Ascending aorta (tissue), 2 donors: ENCODE measurements at regions not wholly inside any gene's neighbourhood (a gene's known extent, or its start where the extent isn't known, plus 50 kb on each side); places are given as distances from the start of the nearest gene placed in this dataset.

Source experiments
- DNase-seq, 2 donors: peaks; one replicate each; pipeline ENCODE4 v3.0.0-alpha.2; 2019; ENCODE audit warnings: low spot score in 2 of 2
- H3K27ac ChIP-seq, 2 donors: fragments of 200-600 bp; sonication (generic); one replicate each; pipeline ENCODE4 v1.5.1; 2016 to 2017; ENCODE audit warnings: mild to moderate bottlenecking in 1 of 2
- H3K27me3 ChIP-seq: fragments of 200-600 bp; sonication (generic); one replicate; pipeline ENCODE4 v1.5.1; 2017
- H3K36me3 ChIP-seq, 2 donors: fragments of 200-600 bp; sonication (generic); one replicate each; pipeline ENCODE4 v1.5.1; 2016
- H3K4me1 ChIP-seq, 2 donors: fragments of 200-600 bp; sonication (generic); one replicate each; pipeline ENCODE4 v1.5.1; 2016 to 2017; ENCODE audit warnings: mild to moderate bottlenecking in 1 of 2
- H3K4me3 ChIP-seq, 2 donors: fragments of 200-600 bp; sonication (generic); one replicate each; pipeline ENCODE4 v1.5.1; 2016 to 2017; ENCODE audit warnings: mild to moderate bottlenecking in 1 of 2
- H3K9me3 ChIP-seq, 2 donors: fragments of 200-600 bp; sonication (generic); one replicate each; pipeline ENCODE4 v1.5.1; 2016
- intact Hi-C: fragments of 100-400 bp; cut with DNase I; formaldehyde crosslinking; loops from one replicate; pipeline ENCODE4 v1.15.1; 2023
- TF ChIP-seq, protein P1 (sequence below), 3 experiments: fragments of 200-600 bp in 2 of 3; fragments of 450-650 bp in 1 of 3; sonication (generic) in 2 of 3; IDR thresholded peaks; one replicate each; pipeline ENCODE4 v1.5.1; 2016 to 2019; ENCODE audit warnings: antibody characterized with exemption in 3 of 3, mild to moderate bottlenecking in 1 of 3, moderate library complexity in 1 of 3

DNA sequence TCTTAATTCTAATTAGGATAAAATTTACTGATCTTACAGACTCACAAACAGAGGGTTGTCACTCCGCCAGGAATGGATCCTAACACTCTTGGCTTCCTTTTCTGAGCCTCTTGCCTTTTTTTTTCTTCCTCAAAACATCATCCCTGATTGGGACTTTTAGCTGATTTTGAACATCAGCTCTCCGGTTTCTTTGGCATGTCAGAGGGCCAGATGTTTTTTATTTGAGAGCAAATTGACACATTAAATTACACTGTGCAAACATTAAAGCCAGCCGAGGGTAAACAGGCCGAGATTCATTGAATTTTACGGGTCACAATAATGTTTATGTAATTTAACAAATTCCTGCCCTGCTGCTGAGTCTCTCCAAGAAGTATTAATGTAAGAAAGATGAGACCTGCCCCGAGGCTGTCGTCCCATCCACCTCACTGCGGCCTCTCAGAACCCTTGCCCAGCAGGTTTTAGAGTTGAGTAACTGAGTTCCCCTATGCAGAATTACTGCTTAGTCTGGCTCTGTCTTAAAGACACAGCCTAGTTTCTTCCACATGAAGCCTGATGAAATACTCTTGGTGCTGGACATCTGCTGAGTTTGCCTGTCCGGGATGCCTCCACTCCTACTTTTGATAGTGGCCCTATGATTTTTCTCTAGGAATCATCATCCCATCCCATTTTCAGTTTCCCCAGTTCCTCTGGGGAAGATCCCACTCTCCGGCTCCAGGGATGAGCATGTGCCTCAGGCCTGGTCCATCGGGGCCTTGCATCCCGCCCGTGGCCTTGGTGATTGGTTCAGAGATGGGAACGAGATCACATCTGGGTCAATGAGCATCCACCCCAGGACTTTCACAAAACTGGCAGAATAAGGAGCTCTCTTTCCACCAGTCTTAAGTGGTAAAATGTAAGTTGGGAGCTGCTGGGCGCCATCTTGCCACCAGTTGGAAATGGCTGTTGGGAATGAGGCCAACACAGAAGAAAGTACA lies 226.6 kb upstream of the TLE3 start:
- Histone ChIP-seq H3K9me3 (no peaks in the 10 kb centered on the region), H3K4me3 (no peak overlapping the region), H3K4me1 (peaks cover 0 to 18% of the 10 kb centered on the region in 2 donors), H3K27me3 (no peaks in the 10 kb centered on the region), H3K36me3 (no peaks in the 10 kb centered on the region), H3K27ac (no peak overlapping the region)
- TF ChIP-seq, protein P1, sequence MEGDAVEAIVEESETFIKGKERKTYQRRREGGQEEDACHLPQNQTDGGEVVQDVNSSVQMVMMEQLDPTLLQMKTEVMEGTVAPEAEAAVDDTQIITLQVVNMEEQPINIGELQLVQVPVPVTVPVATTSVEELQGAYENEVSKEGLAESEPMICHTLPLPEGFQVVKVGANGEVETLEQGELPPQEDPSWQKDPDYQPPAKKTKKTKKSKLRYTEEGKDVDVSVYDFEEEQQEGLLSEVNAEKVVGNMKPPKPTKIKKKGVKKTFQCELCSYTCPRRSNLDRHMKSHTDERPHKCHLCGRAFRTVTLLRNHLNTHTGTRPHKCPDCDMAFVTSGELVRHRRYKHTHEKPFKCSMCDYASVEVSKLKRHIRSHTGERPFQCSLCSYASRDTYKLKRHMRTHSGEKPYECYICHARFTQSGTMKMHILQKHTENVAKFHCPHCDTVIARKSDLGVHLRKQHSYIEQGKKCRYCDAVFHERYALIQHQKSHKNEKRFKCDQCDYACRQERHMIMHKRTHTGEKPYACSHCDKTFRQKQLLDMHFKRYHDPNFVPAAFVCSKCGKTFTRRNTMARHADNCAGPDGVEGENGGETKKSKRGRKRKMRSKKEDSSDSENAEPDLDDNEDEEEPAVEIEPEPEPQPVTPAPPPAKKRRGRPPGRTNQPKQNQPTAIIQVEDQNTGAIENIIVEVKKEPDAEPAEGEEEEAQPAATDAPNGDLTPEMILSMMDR (IDR thresholded peaks at IDR 0.05), result no peak
- intact Hi-C loops, result no loop called here
- DNase-seq, result no peak

DNA sequence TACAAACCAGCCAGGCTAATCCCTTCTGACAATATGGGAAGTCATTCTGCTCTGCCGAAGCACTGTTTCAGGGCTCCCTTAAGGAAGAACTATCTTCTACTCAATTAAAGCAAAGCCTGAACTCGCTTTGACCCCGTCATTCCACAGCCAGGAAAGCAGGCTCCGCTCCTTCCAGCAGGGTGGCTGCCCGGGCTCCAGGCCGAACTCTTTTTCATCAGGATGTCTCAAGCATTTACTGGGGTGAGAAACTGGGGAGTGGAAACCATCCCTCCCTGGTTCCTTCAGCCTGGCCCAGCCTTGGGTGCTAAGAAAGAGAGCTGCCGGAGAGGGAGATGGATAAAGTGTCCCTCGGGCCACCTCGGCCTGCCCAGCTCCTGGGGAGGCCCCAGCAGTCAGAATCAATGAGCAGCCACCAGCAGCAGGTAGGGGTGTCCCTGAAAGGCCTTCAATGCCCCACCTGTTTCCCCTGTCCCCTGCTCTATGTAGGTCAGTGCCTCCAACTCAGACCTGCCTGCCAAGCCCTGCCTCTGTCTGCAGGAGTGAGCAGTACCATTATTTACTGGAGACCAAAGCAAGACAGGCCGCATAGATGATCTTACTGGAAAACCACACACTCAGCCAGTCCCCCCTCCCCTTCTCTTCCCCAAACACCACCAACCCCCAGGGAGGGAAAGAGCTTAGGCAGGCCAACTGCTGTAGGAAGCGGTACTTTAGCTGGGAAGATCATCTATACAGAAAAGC lies 225.6 kb upstream of the TLE3 start:
- intact Hi-C loops, result no loop called here
- TF ChIP-seq, protein P1 (IDR thresholded peaks at IDR 0.05), result no peak
- Histone ChIP-seq H3K4me3 (no peak overlapping the region), H3K27ac (peak overlapping the region; percentile 3 to 55), H3K27me3 (no peaks in the 10 kb centered on the region), H3K9me3 (no peaks in the 10 kb centered on the region), H3K36me3 (no peaks in the 10 kb centered on the region), H3K4me1 (peaks cover 0 to 11% of the 10 kb centered on the region in 2 donors)
- peak in 1 of 2 donors; percentile 65 for DNase-seq

DNA sequence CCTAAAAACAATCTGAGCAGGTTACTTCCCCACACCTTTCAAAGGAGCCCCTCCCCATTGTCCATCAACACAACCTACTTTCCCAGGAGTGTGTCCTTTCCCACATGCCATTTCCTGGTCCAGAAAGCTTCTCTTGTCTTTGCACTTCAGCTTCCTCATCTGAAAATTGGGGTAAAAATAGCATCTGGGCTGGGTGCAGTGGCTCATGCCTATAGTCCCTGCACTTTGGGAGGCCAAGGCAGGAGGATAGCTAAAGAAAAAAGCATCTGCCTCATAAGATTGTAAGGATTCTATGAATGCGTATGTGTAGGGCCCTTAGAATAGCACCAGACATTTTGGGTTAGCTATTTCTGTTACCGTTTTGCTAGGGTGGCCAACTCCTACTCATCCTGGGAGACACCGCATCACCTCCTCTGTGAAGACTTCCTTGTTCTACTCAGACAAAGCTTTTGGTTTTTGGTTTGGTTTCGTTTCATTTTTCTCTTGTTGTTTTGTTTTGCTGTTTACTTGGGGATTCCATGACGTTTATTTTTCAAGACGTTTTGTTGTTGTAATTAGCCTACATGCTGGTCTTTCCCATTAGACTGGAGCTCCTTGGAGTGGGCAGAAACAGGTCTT lies 224.4 kb upstream of the TLE3 start:
- Histone ChIP-seq H3K4me1 (peaks cover 0 to 5% of the 10 kb centered on the region in 2 donors), H3K36me3 (no peaks in the 10 kb centered on the region), H3K27me3 (no peaks in the 10 kb centered on the region), H3K9me3 (no peaks in the 10 kb centered on the region), H3K27ac (no peak overlapping the region), H3K4me3 (no peak overlapping the region)
- peak in 1 of 2 donors; percentile 37 for DNase-seq
- TF ChIP-seq, protein P1 (IDR thresholded peaks at IDR 0.05), result no peak
- intact Hi-C loops, result no loop called here

DNA sequence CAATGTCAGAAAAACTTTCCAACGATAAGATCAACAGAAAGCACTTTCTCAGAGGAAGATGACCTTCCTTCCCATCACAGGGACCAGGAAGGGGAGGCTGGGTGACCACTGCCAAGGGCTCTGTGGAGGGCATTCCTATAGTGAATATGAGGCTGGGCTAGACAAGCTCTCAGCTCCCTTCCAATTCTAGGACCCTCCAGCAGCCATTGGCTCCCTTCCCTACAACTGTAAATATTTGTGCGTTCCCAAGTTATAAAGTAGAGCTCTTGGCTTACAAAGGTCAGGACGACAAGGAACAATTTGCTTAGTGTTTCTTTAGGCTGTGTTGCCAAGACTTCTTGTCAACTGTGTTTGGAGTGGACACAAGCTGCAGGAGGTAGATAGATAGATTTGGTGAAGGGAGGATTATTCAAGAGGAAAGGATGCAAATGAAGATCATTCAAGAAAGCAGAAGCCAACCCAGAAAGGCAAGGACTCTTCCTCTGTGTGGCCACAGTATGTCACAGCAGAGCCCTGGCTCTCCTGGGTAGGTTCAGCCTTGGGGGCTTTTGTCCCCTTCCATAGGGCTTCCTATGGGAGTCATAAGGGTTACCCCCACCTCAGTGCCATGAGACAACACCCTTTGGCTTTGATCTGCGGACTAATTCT lies 223.6 kb upstream of the TLE3 start:
- Histone ChIP-seq H3K27ac (no peak overlapping the region), H3K4me3 (no peak overlapping the region), H3K4me1 (peaks cover 0 to 5% of the 10 kb centered on the region in 2 donors), H3K9me3 (no peaks in the 10 kb centered on the region), H3K27me3 (no peaks in the 10 kb centered on the region), H3K36me3 (no peaks in the 10 kb centered on the region)
- TF ChIP-seq, protein P1 (IDR thresholded peaks at IDR 0.05), result no peak
- intact Hi-C loops, result no loop called here
- DNase-seq, result peak in 1 of 2 donors; percentile 24

DNA sequence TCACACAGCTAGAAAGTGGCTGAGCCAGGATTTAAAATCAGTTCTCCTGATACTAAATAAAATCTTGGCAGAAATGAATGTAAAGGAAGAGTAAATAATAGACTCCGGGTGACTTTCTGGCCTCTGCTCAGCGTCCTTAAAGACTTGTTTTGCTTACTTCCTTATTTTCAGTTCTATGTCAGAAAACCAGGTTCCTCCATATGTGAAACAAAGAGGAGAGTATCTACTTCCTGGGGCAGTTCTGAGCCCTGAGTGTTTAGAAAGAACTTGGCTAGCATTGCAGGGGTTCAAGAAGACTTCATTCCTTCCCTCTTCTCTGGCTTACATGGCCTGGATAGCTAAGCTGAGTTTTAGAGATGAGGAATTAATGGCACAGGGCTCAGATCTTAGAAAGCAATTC lies 222.8 kb upstream of the TLE3 start:
- Histone ChIP-seq H3K27me3 (no peaks in the 10 kb centered on the region), H3K4me1 (peaks cover 0 to 5% of the 10 kb centered on the region in 2 donors), H3K9me3 (no peaks in the 10 kb centered on the region), H3K36me3 (no peaks in the 10 kb centered on the region), H3K27ac (no peak overlapping the region), H3K4me3 (no peak overlapping the region)
- TF ChIP-seq, protein P1 (IDR thresholded peaks at IDR 0.05), result no peak
- no peak for DNase-seq
- intact Hi-C loops, result no loop called here
